ENCODE measurements at regions not wholly inside any gene's neighbourhood (a gene's known extent, or its start where the extent isn't known, plus 50 kb on each side); places are given as distances from the start of the nearest gene placed in this dataset.

GRCh38 chr9:117466111-117466510, 51.3 kb upstream of the ASTN2 start:
- TF ChIP-seq POLR2A (IDR thresholded peaks at IDR 0.05) (no peak), CTCF (IDR thresholded peaks at IDR 0.05) (no peak), POLR2AphosphoS5 (IDR thresholded peaks at IDR 0.05; ENCODE audit: insufficient read depth in 1 of 2, low read depth in 1 of 2) (no peak)
